Prostate gland (tissue), 2 donors: ENCODE measurements at regions not wholly inside any gene's neighbourhood (a gene's known extent, or its start where the extent isn't known, plus 50 kb on each side); places are given as distances from the start of the nearest gene placed in this dataset.

Experiments
- DNase-seq: peaks from one replicate; pipeline ENCODE4 v3.0.0-alpha.2; 2019; ENCODE audit warnings: low spot score
- H3K27ac ChIP-seq, 2 donors: fragments of 200-600 bp; sonication (generic); 2 replicates each; pipeline ENCODE4 v1.5.1; 2017 to 2019
- H3K27me3 ChIP-seq: fragments of 200-600 bp; sonication (generic); replicated peaks from 2 replicates; pipeline ENCODE4 v1.5.1; 2019; ENCODE audit not compliant: insufficient read depth
- H3K36me3 ChIP-seq, 2 donors: fragments of 200-600 bp; sonication (generic); 1 replicate in 1 of 2; 2 replicates in 1 of 2; pipeline versions ENCODE4 v1.5.1 to v1.8.1; 2017 to 2019
- H3K4me1 ChIP-seq: fragments of 200-600 bp; sonication (generic); replicated peaks from 2 replicates; pipeline ENCODE4 v1.5.1; 2019
- H3K4me3 ChIP-seq, 2 donors: fragments of 200-600 bp; sonication (generic); 2 replicates each; pipeline ENCODE4 v1.5.1; 2017 to 2019
- H3K9me3 ChIP-seq: fragments of 200-600 bp; sonication (generic); 2 replicates; pipeline ENCODE4 v1.5.1; 2017
- CTCF ChIP-seq, 4 experiments: fragments of 200-600 bp in 2 of 4; fragments of 450-650 bp in 2 of 4; sonication (generic) in 2 of 4; IDR thresholded peaks; 1 replicate in 3 of 4; 2 replicates in 1 of 4; pipeline ENCODE4 v1.5.1; 2016 to 2019; ENCODE audit warnings: antibody characterized with exemption in 4 of 4, mild to moderate bottlenecking in 2 of 4, moderate library complexity in 2 of 4
- POLR2A ChIP-seq: fragments of 450-650 bp; IDR thresholded peaks from one replicate; pipeline ENCODE4 v1.6.1; 2016; ENCODE audit warnings: antibody characterized with exemption, mild to moderate bottlenecking
- POLR2AphosphoS5 ChIP-seq: sonication (generic); formaldehyde crosslinking; IDR thresholded peaks from one replicate; pipeline ENCODE4 v1.6.1; 2017; ENCODE audit warnings: antibody characterized with exemption
- WGBS: methylation state at CpG from one replicate; pipeline ENCODE4 v1.1.5; 2018; 5-methylcytosine and 5-hydroxymethylcytosine counted together
- intact Hi-C: fragments of 100-400 bp; cut with DNase I; formaldehyde crosslinking; loops from one replicate; pipeline ENCODE4 v1.14.2; 2022

GRCh38 chr5:141786700-141787099 lies 91.5 kb downstream of the PCDH1 start:
- intact Hi-C loops, result no loop called here
- H3K27ac ChIP-seq, result no peak overlapping the region
- no peaks in the 10 kb centered on the region for H3K9me3 ChIP-seq
- no peak for TF ChIP-seq POLR2AphosphoS5
- TF ChIP-seq POLR2A, result no peak
- no peak for TF ChIP-seq CTCF (IDR thresholded peaks at IDR 0.05)
- no peaks in the 10 kb centered on the region for H3K4me1 ChIP-seq
- WGBS, result 83% methylated on average over 3 of the region's 3 CpGs
- no peaks in the 10 kb centered on the region for H3K27me3 ChIP-seq
- H3K36me3 ChIP-seq, result no peaks in the 10 kb centered on the region
- H3K4me3 ChIP-seq, result no peak overlapping the region
- no peak for DNase-seq

GRCh38 chr5:141785711-141786110 lies 92.5 kb downstream of the PCDH1 start:
- Histone ChIP-seq H3K4me3 (no peak overlapping the region), H3K4me1 (no peaks in the 10 kb centered on the region), H3K27ac (no peak overlapping the region), H3K36me3 (no peaks in the 10 kb centered on the region), H3K27me3 (no peaks in the 10 kb centered on the region), H3K9me3 (no peaks in the 10 kb centered on the region)
- WGBS, result 73% methylated on average over 5 of the region's 5 CpGs
- DNase-seq, result no peak
- intact Hi-C loops, result no loop called here
- TF ChIP-seq POLR2AphosphoS5 (no peak), POLR2A (no peak), CTCF (IDR thresholded peaks at IDR 0.05) (no peak)

- intact Hi-C loops, result no loop called here
- TF ChIP-seq CTCF (IDR thresholded peaks at IDR 0.05), result no peak
- Histone ChIP-seq H3K4me3 (no peak overlapping the region), H3K9me3 (no peaks in the 10 kb centered on the region), H3K4me1 (no peaks in the 10 kb centered on the region), H3K27me3 (no peaks in the 10 kb centered on the region), H3K36me3 (no peaks in the 10 kb centered on the region), H3K27ac (no peak overlapping the region)
- 78% methylated on average over 4 of the region's 4 CpGs for WGBS
- DNase-seq, result no peak
These were observed 93.1 kb downstream of the PCDH1 start for GRCh38 chr5:141785135-141785534.

GRCh38 chr5:141784529-141784928 lies 93.7 kb downstream of the PCDH1 start:
- Histone ChIP-seq H3K4me1 (no peaks in the 10 kb centered on the region), H3K27me3 (no peaks in the 10 kb centered on the region), H3K9me3 (no peaks in the 10 kb centered on the region), H3K4me3 (no peak overlapping the region), H3K27ac (no peak overlapping the region), H3K36me3 (no peaks in the 10 kb centered on the region)
- intact Hi-C loops, result no loop called here
- no peak for DNase-seq
- WGBS, result 88% methylated on average over 5 of the region's 5 CpGs
- TF ChIP-seq CTCF (IDR thresholded peaks at IDR 0.05), result no peak
- no peak for TF ChIP-seq POLR2A
- TF ChIP-seq POLR2AphosphoS5, result no peak

- no peak for DNase-seq
- no peak overlapping the region for H3K27ac ChIP-seq
These were observed 94.3 kb downstream of the PCDH1 start for GRCh38 chr5:141783947-141784296.

More at GRCh38 chr5:141783947-141784296, 94.3 kb downstream of the PCDH1 start:
- Histone ChIP-seq H3K4me3 (no peak overlapping the region), H3K9me3 (no peaks in the 10 kb centered on the region), H3K4me1 (no peaks in the 10 kb centered on the region), H3K36me3 (no peaks in the 10 kb centered on the region), H3K27me3 (no peaks in the 10 kb centered on the region)
- intact Hi-C loops, result no loop called here
- TF ChIP-seq POLR2A, result no peak
- TF ChIP-seq CTCF (IDR thresholded peaks at IDR 0.05), result no peak
- TF ChIP-seq POLR2AphosphoS5, result no peak
- 84% methylated on average over 4 of the region's 4 CpGs for WGBS
